ENCODE measurements at regions not wholly inside any gene's neighbourhood (a gene's known extent, or its start where the extent isn't known, plus 50 kb on each side); places are given as distances from the start of the nearest gene placed in this dataset.

GRCh38 chr4:136873555-136873954 is 658.7 kb downstream of the PCDH18 start:
- TF ChIP-seq, protein P1, sequence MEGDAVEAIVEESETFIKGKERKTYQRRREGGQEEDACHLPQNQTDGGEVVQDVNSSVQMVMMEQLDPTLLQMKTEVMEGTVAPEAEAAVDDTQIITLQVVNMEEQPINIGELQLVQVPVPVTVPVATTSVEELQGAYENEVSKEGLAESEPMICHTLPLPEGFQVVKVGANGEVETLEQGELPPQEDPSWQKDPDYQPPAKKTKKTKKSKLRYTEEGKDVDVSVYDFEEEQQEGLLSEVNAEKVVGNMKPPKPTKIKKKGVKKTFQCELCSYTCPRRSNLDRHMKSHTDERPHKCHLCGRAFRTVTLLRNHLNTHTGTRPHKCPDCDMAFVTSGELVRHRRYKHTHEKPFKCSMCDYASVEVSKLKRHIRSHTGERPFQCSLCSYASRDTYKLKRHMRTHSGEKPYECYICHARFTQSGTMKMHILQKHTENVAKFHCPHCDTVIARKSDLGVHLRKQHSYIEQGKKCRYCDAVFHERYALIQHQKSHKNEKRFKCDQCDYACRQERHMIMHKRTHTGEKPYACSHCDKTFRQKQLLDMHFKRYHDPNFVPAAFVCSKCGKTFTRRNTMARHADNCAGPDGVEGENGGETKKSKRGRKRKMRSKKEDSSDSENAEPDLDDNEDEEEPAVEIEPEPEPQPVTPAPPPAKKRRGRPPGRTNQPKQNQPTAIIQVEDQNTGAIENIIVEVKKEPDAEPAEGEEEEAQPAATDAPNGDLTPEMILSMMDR (conservative IDR thresholded peaks at IDR 0.05; ENCODE audit: low read depth, low read length): no peak
- no peak for TF ChIP-seq EZH2 (IDR thresholded peaks at IDR 0.05; ENCODE audit: borderline replicate concordance, low read depth, low read length, poor library complexity, severe bottlenecking)

Measured in A673 (cell line).